ENCODE measurements at regions not wholly inside any gene's neighbourhood (a gene's known extent, or its start where the extent isn't known, plus 50 kb on each side); places are given as distances from the start of the nearest gene placed in this dataset.

DNA sequence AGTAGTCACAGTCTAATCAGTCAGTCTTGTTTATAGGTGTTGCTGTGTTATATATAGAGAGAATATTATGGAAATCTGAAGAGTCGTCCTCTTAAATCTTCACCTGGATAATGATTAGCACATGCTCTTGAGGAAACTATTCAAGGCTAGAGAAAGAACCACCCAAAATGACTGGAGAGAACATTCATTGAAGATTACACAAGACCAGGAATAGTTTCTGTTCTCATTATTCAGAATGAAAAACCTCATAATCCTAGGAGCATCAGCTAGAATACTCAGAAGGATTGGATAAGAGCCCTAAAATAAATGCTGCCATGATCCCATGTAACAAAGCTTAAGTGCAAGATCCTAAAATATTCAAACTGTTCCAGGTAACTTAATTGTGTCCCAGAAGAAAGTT, 278.2 kb upstream of the PREP start:
- DNase-seq, result no peak
- Histone ChIP-seq H3K27me3 (no peaks in the 10 kb centered on the region), H3K4me3 (replicated peaks in 1 of 3) (no peak overlapping the region), H3K36me3 (no peaks in the 10 kb centered on the region), H3K27ac (no peak overlapping the region), H3K9me3 (no peaks in the 10 kb centered on the region), H3K4me1 (peaks cover 0 to 4% of the 10 kb centered on the region in 2 donors)
- intact Hi-C loops (cut with DNase I), result no loop called here
- whole genome bisulfite sequencing, 2 donors, result 90 to 96% methylated on average over 1 of the region's 1 CpG
- TF ChIP-seq POLR2A (IDR thresholded peaks at IDR 0.05), result no peak
- TF ChIP-seq, protein P1, sequence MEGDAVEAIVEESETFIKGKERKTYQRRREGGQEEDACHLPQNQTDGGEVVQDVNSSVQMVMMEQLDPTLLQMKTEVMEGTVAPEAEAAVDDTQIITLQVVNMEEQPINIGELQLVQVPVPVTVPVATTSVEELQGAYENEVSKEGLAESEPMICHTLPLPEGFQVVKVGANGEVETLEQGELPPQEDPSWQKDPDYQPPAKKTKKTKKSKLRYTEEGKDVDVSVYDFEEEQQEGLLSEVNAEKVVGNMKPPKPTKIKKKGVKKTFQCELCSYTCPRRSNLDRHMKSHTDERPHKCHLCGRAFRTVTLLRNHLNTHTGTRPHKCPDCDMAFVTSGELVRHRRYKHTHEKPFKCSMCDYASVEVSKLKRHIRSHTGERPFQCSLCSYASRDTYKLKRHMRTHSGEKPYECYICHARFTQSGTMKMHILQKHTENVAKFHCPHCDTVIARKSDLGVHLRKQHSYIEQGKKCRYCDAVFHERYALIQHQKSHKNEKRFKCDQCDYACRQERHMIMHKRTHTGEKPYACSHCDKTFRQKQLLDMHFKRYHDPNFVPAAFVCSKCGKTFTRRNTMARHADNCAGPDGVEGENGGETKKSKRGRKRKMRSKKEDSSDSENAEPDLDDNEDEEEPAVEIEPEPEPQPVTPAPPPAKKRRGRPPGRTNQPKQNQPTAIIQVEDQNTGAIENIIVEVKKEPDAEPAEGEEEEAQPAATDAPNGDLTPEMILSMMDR (IDR thresholded peaks at IDR 0.05), result no peak

DNA sequence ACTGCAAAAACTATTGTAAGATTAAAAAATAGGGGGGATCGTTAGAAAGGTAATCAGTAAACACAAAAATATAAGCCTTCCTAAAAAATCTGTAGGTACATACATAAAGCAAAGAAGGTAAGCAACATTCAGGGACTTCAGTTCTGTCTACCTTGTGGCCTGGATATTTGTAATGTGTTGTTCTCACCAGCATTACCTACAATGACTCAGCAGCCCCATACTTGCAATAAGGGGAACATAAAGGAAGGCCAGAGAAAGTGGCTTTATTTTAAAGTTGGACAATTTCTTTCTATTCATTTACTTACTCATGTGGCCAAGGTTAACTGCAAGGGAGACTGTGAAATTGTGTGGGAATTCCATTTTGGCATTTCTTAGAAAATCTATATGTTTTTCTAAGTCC, 277.2 kb upstream of the PREP start:
- Histone ChIP-seq H3K36me3 (no peaks in the 10 kb centered on the region), H3K9me3 (no peaks in the 10 kb centered on the region), H3K4me1 (peaks cover 0 to 4% of the 10 kb centered on the region in 2 donors), H3K27me3 (no peaks in the 10 kb centered on the region), H3K27ac (no peak overlapping the region), H3K4me3 (replicated peaks in 1 of 3) (no peak overlapping the region)
- no peak for DNase-seq
- no peak for TF ChIP-seq POLR2A (IDR thresholded peaks at IDR 0.05)
- TF ChIP-seq, protein P1 (IDR thresholded peaks at IDR 0.05), result no peak
- intact Hi-C loops (cut with DNase I), result no loop called here
- 82 to 92% methylated on average over 1 of the region's 1 CpG for WGBS, 2 donors

DNA sequence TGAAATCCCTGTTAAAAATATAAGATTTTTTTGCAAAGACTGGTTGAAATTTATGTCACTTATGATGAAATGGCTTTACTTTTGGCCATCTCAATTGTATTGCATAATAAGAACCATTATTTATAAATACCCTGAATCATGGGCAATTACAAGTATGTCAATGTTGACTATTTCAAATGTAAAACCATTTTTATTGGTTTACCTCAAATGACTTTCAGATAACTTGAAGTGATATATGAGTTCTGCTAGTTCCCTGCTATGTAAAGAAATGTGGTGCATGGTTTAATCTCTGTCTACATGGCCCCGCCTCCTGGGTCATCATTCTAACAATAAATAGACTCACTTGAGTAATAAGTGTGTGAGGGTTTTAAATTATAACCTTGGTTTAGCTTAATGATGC, 275.6 kb upstream of the PREP start:
- WGBS, 2 donors, result 92 to 94% methylated on average over 1 of the region's 1 CpG
- Histone ChIP-seq H3K4me3 (replicated peaks in 1 of 3) (no peak overlapping the region), H3K36me3 (no peaks in the 10 kb centered on the region), H3K4me1 (peaks cover 0 to 4% of the 10 kb centered on the region in 2 donors), H3K27ac (no peak overlapping the region), H3K9me3 (no peaks in the 10 kb centered on the region), H3K27me3 (no peaks in the 10 kb centered on the region)
- TF ChIP-seq, protein P1 (IDR thresholded peaks at IDR 0.05), result no peak
- DNase-seq, result no peak
- intact Hi-C loops (cut with DNase I), result no loop called here

DNA sequence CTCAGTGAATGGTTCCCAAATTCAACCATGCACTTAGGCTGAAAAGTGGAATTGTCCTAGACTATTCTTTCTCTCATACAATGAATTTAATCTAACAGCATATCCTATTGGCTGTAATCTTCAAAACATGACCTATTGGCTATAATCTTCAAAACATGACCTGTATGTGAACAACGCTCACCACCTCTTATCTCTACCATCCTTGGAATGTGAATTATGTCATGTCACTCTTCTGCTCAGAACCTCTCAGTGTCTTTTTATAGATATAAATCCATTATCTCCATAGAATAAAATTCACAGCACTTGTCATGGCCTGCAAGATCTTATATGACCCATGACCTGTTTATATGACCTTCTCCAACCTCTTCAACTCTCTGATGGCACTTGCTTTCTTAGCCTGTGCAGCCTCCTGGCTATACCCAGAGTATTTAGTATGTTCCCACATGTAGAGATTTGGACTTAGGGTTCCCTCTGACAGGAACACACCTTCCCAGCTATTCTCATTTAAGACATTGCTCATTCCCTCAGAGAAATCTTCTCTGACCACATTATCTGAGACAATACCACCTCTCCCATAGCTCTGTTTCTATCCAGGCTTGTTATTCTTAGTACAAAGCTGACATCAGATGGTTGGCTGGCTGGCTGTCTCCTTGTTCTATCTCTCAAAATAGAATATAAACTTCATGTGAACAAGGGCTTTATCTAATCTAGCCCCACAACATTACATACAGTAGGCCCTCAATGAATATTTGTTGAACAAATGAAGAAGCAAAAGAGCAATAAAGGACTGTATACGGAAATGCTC, 275.0 kb upstream of the PREP start:
- Histone ChIP-seq H3K27me3 (no peaks in the 10 kb centered on the region), H3K36me3 (no peaks in the 10 kb centered on the region), H3K9me3 (no peaks in the 10 kb centered on the region), H3K27ac (no peak overlapping the region), H3K4me3 (replicated peaks in 1 of 3) (no peak overlapping the region), H3K4me1 (peaks cover 0 to 4% of the 10 kb centered on the region in 2 donors)
- TF ChIP-seq, protein P1 (IDR thresholded peaks at IDR 0.05), result no peak
- no peak for TF ChIP-seq POLR2A (IDR thresholded peaks at IDR 0.05)
- intact Hi-C loops (cut with DNase I), result no loop called here
- 96% methylated on average over 2 of the region's 2 CpGs for WGBS, 2 donors
- no peak for DNase-seq

DNA sequence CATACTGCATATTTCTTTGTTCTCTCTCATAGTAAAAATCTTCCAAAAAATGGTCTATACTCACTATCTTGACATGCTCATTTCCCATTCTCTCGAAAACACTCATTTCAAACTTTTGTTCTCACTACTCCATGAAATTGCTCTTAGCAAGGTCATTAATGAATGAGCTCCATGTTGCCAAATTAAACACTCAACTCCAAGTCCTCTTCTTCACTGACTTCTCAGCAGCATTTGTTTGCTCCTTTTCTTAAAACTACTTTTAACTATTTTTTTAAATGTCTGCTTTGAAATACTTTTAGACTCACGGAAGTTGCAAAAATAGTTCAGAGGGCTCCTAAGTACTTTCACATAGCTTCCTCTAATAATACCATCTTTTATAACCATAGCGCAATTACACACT, 274.0 kb upstream of the PREP start:
- Histone ChIP-seq H3K27ac (no peak overlapping the region), H3K27me3 (no peaks in the 10 kb centered on the region), H3K9me3 (no peaks in the 10 kb centered on the region), H3K4me1 (peaks cover 0 to 4% of the 10 kb centered on the region in 2 donors), H3K4me3 (replicated peaks in 1 of 3) (no peak overlapping the region), H3K36me3 (no peaks in the 10 kb centered on the region)
- WGBS, 2 donors, result 50% methylated on average over 3 of the region's 3 CpGs
- intact Hi-C loops (cut with DNase I), result no loop called here
- TF ChIP-seq POLR2A (IDR thresholded peaks at IDR 0.05), result no peak
- TF ChIP-seq, protein P1 (IDR thresholded peaks at IDR 0.05), result no peak
- DNase-seq, result no peak

Data from thyroid gland (tissue), 4 donors.